ENCODE measurements at regions not wholly inside any gene's neighbourhood (a gene's known extent, or its start where the extent isn't known, plus 50 kb on each side); places are given as distances from the start of the nearest gene placed in this dataset.

DNA sequence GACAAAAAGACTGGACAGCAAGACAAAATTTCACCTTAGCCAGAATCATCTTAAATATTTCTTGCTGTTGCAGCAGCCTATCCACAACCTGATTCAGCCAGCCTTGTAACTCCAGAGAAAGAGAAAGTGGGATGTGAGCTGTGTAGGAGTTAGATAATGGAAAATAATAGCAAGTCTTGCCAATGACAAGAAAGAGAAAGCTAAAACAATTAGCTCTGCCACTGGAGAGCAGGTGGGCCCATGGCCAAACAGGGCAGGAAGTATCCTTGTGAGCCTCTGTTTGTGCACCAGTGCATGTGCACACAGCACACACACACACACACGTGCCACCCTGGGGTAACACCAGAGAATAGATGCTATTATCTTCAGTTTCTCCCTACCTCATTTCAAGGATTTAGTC lies 106.0 kb upstream of the CCDC196 start:
- DNase-seq: no peak

DNA sequence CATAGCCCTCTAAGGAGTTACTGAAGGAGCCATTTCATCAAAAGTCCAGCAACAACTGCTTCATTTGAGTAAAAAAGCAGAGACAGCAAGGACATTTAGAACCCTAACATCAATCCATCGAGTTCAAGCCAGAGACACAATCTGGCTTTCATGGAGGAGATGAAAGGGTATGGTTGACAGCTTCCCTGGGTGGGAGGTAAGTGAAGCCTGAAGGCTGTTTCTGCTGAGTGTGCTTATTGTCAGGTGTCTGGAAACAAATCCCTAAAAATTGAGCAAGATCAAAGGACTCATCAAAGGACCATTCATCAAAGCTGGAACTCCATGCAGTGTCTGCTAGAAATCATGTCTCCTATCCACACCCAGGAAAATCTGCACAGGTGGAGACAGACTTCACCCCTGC lies 104.4 kb upstream of the CCDC196 start:
- DNase-seq: no peak

DNA sequence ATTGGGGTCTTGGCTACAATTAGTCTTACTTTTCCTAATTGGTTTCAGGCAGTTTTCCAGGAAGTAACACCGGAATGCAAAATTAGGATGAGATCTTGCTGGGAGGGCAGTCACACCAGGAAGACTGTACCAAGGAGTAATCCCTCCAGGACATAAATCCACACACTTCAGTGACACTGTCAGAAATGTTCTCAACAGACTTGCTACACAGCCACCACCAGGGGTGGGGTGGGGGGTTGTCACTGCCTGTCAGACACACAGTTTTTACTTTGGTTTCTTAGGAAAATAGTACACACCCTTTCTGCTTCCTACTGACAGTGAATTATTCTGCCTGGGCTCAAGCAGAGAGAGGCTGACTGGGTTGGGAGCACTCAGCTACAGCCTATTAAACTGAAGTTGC lies 102.9 kb upstream of the CCDC196 start:
- no peak for DNase-seq

DNA sequence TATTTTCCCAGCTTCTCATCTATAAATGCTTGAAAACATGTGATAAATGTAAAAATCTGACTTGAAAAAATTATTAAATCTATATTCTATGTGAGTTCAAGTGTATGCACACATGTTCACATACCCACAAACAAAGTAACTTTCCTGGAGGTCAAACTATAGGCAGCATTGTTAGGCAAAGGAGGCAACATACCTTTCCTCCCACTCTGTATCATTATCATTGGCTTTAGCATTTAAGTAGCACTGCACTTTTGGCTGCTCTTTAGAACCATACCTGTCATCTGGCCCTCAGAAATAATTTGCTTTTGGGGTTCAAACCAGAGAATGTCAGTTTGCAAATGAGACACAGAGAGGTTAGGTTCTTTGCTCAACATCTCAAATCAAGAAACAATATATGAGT lies 102.4 kb upstream of the CCDC196 start:
- no peak for DNase-seq

DNA sequence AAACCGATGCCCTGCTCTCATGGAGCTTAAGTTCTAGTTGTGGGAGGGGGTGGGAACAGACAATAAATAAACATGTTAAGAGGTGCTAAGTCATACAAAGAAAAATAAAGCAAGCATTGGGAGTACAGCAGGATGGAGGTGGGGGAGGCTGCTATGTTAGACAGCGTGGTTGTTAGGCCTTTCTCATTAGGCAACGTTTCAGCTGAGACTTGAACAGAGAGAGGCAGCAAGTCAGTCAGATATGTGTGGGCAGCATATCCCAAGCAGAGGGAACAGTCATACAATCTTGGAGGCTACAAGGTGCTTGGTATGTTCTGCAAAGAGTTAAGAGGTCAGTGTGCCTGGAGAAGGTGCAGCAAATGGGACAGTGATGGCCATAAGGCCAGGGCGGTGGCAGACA lies 97.7 kb upstream of the CCDC196 start:
- DNase-seq: no peak

- DNase-seq: no peak
Observed at GRCh38 chr14:66389481-66389880, 96.7 kb upstream of the CCDC196 start.

DNA sequence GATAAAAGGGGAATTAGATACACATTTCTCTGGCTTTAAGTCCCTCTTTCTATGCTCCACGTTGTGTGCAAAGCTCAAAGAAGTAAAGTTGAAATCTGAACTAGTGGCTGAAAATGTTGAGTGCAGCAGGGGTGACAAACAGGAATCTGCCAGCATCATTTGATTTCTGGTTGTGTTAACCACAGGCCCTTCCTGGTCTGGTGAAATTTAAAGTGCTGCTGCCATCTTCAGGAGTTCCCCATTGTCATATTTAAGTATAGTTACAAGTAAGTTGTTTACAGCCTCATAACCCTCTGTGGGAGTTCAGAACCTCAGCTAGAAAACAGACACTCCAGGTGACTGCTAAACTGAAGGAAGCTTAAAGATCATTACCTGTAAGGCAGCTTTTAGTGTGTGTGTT lies 90.9 kb upstream of the CCDC196 start:
- DNase-seq: no peak

GRCh38 chr14:66396164-66396563 lies 90.0 kb upstream of the CCDC196 start:
- DNase-seq: no peak

DNA sequence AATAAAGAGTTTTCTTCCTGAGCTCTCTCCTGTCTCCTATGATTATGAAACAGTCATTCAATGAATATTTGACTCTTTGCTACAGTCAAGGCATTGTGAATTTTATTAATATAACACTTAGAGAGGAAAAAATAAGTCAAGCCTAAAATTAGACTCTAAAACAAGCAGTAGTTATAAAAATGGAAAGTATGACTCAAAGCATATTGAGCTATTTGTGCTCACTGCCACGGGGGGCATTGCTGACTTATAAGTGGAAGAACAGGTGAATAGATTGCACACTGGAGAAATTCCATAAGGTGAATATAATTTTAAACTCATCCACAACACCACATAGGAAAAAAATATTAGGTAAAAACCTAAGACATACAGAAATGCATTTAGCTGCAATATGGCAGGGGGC lies 87.7 kb upstream of the CCDC196 start:
- DNase-seq: no peak

DNA sequence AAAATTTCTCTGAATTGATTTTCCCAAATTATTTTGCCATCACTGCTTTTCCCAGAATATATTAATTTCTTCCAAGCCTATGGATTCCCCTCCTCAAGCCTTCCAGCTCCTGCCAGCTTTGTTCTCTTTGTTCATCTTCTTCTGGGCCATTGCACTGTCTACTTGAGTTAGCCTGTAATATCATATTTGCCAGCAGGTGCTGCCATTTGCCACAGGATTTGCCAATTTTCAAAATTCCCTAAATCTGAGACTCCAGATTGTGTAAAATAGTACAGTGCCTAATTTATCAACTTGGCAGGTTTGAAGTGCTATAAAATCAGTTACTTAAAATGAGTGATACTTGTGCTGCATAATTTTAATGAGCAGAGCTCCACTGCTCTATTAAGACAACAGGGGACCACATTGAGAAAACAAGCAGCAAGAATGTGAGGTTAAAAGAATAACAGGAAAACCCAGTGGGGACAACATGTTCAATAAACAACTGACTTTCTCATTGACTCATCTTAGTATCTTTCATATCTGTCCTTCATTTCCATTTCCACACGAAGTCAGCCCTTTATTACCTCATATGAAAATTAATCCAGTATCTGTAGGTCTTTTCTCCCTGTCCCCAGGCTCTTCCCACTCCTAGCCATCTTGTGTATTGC lies 84.6 kb upstream of the CCDC196 start:
- DNase-seq: no peak

DNA sequence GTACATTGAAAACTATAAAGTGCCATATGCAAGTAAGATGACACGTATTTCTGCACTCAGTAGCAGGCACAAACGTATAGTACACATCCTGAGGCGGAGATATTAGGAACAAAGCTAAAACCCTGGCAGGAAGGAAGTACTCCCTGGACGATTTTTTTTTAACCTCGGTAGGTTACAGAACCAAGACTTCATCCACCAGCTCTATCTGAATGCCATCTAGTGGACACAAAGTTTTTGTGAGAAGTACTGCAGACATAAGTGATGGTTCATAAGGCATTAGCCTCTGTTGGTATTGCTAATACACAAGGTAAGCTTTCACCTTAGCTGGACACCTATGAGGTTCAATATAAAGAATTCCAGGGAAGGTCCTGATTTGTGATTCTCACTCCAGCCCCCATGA lies 83.0 kb upstream of the CCDC196 start:
- no peak for DNase-seq

DNA sequence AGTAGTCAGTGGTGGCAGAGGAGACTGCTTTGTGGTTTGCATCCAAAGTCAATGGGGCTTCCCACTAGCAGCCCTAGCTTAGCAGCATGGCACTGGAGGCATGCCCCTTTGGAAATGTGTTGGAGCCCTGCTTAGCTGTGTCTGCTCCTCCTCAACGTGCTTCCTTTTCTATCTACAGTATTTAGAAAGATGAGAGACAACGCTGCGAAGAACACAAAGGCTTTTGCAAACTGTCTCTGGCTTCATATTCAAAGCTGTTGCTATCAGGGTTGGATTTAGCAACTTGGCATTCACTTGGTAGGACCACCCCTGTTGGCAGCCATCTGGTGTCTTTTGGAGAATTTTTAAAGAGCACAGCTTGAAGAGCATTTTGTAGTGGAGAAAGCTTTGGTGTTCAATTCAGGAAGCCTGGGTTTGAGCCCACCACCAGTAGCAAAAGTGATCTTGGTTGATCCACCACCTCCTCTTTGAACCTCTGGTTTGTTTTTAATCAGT lies 82.1 kb upstream of the CCDC196 start:
- no peak for DNase-seq

GRCh38 chr14:66405158-66405557 lies 81.0 kb upstream of the CCDC196 start:
- no peak for DNase-seq

DNA sequence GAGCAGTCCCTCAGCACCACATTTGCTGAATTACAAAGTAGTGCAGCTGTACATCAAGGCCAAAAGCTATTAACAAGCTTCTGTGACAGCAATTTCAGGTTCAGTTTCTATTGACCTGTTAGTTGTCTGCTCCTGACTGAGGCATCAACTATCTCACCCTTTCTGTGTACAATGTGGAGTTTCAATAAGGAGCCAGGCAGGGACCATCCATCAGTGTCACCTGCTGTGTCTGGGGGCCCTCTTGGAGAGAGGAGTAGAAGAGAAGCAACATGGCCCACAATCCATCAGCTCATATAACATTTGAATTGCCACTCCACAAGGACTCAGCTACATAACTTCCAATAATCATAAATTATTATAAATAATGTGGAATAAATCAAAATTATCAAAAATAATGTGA lies 72.3 kb upstream of the CCDC196 start:
- DNase-seq: no peak

DNA sequence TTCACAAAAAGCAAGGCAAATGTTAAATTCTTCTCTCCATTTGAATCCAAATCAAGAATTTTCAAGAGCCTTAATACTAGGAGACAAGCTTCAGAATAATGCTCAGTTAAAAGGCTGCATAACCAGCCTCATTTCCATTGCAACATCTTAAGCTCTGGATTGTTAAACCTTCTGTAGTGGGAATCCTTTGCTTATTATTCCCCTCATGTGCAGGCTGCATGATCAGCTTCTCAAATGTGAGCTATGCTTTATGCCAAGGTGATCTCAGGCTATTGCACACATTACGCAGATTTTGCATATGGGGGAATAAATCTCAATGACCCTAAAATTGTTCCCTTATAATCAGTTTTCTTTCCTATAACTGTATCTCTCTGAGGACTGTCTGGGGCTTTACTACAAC lies 71.7 kb upstream of the CCDC196 start:
- DNase-seq: no peak

GRCh38 chr14:66420251-66421006 lies 65.7 kb upstream of the CCDC196 start:
- no peak for DNase-seq

DNA sequence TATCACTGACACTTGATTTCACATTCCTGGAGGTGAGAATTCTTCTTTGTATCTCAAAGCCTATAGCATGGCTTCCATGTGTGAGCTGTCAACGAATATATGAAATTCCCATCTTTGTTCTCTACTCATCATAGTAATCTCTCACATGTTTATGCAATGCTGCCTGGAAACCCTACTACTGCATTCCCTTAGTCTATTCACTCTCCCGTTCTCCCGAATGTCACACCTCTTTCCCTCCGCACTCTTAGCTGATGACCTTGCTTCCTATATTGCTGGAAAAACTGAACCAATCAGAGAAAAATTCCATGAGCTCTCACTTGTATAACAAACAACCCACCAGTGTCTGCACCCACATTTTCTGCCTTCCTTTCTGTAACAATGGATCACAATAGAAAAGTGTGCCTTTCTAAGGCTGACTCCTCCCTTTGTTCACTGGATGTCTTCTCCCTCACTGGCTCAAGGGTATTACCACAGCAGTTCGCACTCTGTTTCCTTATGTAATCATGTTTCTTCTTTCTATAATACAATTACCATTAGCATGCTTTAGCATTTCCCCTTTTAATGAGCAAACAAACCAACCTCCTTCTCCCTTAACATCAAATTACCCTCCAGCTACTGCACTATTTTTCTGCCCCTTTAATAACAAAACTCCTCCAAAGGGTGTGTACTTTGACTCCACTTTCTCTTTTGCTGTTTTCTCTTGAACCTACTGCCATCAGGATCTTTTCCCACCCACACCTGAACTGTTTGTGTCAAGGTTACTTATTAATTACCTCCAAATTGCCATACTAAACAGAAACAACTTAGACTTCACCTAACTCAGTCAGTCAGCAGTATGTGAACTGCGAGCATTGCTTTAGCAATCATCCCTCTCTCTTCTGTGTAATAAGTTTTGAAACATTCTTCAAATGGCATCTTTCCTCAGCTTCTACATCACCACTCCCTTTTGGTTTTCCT lies 63.9 kb upstream of the CCDC196 start:
- DNase-seq: no peak

DNA sequence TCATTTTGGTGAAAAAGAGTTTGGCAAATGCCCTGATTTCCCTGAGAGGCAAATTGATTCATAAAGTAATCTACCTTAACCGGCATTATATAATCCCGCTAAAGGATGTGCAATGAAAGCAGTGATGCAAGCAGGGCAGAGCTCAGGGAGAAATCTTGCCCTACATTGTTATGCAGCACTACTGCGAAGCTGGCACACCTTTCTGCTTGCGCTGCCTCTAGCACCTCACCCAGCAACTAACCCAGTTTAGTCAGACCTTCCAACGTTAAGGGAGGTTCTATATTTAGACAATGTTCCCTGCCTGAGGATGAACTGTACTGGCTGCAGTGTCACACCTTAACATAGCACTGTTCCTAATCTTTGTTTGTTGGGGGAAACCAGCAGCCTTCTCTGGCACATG lies 60.8 kb upstream of the CCDC196 start:
- DNase-seq: no peak

- DNase-seq: no peak
Observed at GRCh38 chr14:66426451-66426850, 59.7 kb upstream of the CCDC196 start.

DNA sequence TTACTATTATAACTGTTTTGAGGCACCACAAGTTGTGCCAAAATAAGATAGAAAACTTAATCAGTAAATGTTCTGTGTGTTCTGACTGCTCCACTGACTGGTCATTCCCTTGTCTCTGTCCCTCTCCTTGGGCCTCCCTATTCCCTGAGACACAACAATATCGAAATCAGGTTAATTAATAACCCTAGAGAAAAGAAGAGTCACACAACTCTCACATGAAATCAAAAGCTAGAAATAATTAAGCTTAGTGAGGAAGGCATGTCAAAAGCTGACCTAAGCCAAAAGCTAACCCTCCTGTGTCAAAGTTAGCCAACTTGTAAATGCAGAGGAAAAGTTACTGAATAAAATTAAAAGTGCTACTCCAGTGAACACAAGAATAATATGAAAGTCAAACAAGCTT lies 53.8 kb upstream of the CCDC196 start:
- no peak for DNase-seq

- no peak for DNase-seq
Observed at GRCh38 chr14:66434464-66434863, 51.7 kb upstream of the CCDC196 start.

GRCh38 chr14:66435683-66436082 lies 50.5 kb upstream of the CCDC196 start:
- DNase-seq: no peak
